Sigmoid colon (tissue), 4 donors: ENCODE measurements at regions not wholly inside any gene's neighbourhood (a gene's known extent, or its start where the extent isn't known, plus 50 kb on each side); places are given as distances from the start of the nearest gene placed in this dataset.

Experiments used
- CTCF ChIP-seq, 4 experiments: fragments of 450-650 bp in 3 of 4; fragments of 200-600 bp in 1 of 4; IDR thresholded peaks; one replicate each; pipeline ENCODE4 v1.5.1; 2016 to 2019; ENCODE audit warnings: antibody characterized with exemption in 4 of 4, mild to moderate bottlenecking in 3 of 4, moderate library complexity in 2 of 4
- EP300 ChIP-seq, 4 donors: sonication (generic); formaldehyde crosslinking; IDR thresholded peaks; one replicate each; pipeline ENCODE4 v1.6.1; 2017; ENCODE audit warnings: antibody characterized with exemption in 4 of 4
- POLR2AphosphoS5 ChIP-seq, 4 donors: sonication (generic); formaldehyde crosslinking; IDR thresholded peaks; one replicate each; pipeline ENCODE4 v1.6.1; 2017; ENCODE audit warnings: antibody characterized with exemption in 4 of 4

- peak; percentile 41 to 77 (median 68) for TF ChIP-seq CTCF (IDR thresholded peaks at IDR 0.05)
- TF ChIP-seq EP300 (IDR thresholded peaks at IDR 0.05), result no peak
- TF ChIP-seq POLR2AphosphoS5 (IDR thresholded peaks at IDR 0.05), result no peak
Observed at GRCh38 chr18:67217551-67218166, 298.9 kb downstream of the DSEL start.
